Prostate gland (tissue), 2 donors: ENCODE measurements at regions not wholly inside any gene's neighbourhood (a gene's known extent, or its start where the extent isn't known, plus 50 kb on each side); places are given as distances from the start of the nearest gene placed in this dataset.

Source experiments
- CTCF ChIP-seq, 4 experiments: fragments of 200-600 bp in 2 of 4; fragments of 450-650 bp in 2 of 4; sonication (generic) in 2 of 4; IDR thresholded peaks; 1 replicate in 3 of 4; 2 replicates in 1 of 4; pipeline ENCODE4 v1.5.1; 2016 to 2019; ENCODE audit warnings: antibody characterized with exemption in 4 of 4, mild to moderate bottlenecking in 2 of 4, moderate library complexity in 2 of 4
- POLR2A ChIP-seq: fragments of 450-650 bp; IDR thresholded peaks from one replicate; pipeline ENCODE4 v1.6.1; 2016; ENCODE audit warnings: antibody characterized with exemption, mild to moderate bottlenecking
- POLR2AphosphoS5 ChIP-seq: sonication (generic); formaldehyde crosslinking; IDR thresholded peaks from one replicate; pipeline ENCODE4 v1.6.1; 2017; ENCODE audit warnings: antibody characterized with exemption

GRCh38 chr11:91470656-91471055 lies 754.0 kb upstream of the FAT3 start:
- TF ChIP-seq CTCF (IDR thresholded peaks at IDR 0.05) (no peak), POLR2A (no peak), POLR2AphosphoS5 (no peak)
